ENCODE measurements at regions not wholly inside any gene's neighbourhood (a gene's known extent, or its start where the extent isn't known, plus 50 kb on each side); places are given as distances from the start of the nearest gene placed in this dataset.
"Not testable (repeated sequence)": the region's sequence is repeated elsewhere in the genome, so short reads cannot be mapped to it uniquely, and the experiment has no call there.

DNA sequence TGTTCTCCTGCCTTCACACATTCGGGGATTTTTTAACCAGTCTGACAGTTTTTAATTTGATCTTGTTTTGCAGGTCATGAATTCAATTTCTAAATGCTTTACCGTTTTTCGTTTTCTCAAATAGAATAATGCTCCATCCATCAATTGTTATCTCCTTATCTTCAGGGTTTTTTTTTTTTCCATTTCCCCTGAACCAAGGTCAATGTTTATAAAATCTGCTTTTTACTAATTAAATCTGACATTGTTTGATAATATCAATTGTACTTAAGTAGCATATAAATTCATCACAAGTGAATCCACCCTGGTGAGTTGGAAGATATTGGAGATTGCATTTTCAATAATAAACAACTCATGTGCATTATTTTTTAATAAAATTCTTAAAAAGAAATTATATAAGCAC lies 2004.6 kb upstream of the WWC1 start:
- DNase-seq (ENCODE audit: low read depth in 1 of 2, low spot score in 1 of 2): no peak
- H3K9me3 ChIP-seq (ENCODE audit: low read depth): no peaks in the 10 kb centered on the region
- H3K4me1 ChIP-seq (ENCODE audit: low read depth): no peaks in the 10 kb centered on the region
- TF ChIP-seq, protein P1, sequence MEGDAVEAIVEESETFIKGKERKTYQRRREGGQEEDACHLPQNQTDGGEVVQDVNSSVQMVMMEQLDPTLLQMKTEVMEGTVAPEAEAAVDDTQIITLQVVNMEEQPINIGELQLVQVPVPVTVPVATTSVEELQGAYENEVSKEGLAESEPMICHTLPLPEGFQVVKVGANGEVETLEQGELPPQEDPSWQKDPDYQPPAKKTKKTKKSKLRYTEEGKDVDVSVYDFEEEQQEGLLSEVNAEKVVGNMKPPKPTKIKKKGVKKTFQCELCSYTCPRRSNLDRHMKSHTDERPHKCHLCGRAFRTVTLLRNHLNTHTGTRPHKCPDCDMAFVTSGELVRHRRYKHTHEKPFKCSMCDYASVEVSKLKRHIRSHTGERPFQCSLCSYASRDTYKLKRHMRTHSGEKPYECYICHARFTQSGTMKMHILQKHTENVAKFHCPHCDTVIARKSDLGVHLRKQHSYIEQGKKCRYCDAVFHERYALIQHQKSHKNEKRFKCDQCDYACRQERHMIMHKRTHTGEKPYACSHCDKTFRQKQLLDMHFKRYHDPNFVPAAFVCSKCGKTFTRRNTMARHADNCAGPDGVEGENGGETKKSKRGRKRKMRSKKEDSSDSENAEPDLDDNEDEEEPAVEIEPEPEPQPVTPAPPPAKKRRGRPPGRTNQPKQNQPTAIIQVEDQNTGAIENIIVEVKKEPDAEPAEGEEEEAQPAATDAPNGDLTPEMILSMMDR (IDR thresholded peaks at IDR 0.05; ENCODE audit: low read depth, low read length): no peak
- no peak overlapping the region for H3K4me3 ChIP-seq
- no peaks in the 10 kb centered on the region for H3K27me3 ChIP-seq
- no peak overlapping the region for H3K27ac ChIP-seq
- no peaks in the 10 kb centered on the region for H3K36me3 ChIP-seq

DNA sequence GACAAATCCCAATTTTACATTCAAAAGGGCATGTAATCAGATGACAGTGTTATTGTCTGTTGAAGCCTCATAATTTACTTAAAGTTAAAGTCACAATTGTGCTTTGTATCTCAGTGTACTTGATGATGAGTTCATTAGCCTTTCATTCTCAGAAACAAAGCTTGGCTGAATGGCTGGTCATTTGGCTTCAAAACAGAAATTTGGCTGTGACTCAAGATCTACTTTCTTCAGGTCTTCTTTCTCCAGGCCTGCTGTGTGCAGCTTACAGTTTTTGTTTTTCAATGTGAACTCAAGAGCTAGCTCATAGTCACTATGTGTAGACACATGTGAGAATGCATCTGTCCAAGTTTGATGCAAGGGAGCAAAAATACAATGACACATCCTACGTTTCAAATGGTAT lies 2003.6 kb upstream of the WWC1 start:
- no peaks in the 10 kb centered on the region for H3K9me3 ChIP-seq (ENCODE audit: low read depth)
- no peaks in the 10 kb centered on the region for H3K36me3 ChIP-seq
- no peaks in the 10 kb centered on the region for H3K27me3 ChIP-seq
- TF ChIP-seq, protein P1 (IDR thresholded peaks at IDR 0.05; ENCODE audit: low read depth, low read length): no peak
- no peaks in the 10 kb centered on the region for H3K4me1 ChIP-seq (ENCODE audit: low read depth)
- no peak overlapping the region for H3K27ac ChIP-seq
- no peak overlapping the region for H3K4me3 ChIP-seq
- DNase-seq (ENCODE audit: low read depth in 1 of 2, low spot score in 1 of 2): no peak

DNA sequence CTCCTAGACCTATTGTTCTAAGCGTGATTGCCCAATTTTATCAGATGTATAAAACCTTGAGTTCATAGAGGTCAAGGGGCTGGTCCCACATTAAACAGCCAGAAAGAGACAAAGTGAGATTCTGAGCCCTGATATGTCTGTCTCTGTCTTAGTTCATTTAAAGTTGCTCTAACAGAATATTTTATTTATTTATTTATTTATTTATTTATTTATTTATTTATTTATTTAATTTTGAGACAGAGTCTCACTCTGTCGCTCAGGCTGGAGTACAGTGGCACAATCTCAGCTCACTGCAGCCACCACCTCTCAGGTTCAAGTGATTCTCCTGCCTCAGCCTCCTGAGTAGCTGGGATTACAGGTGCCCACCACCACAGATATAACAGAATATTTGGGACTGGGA lies 1999.6 kb upstream of the WWC1 start:
- not testable (repeated sequence) for H3K27me3 ChIP-seq; H3K4me3 ChIP-seq; H3K4me1 ChIP-seq (ENCODE audit: low read depth); H3K27ac ChIP-seq; H3K9me3 ChIP-seq (ENCODE audit: low read depth); H3K36me3 ChIP-seq; DNase-seq (ENCODE audit: low read depth in 1 of 2, low spot score in 1 of 2)

DNA sequence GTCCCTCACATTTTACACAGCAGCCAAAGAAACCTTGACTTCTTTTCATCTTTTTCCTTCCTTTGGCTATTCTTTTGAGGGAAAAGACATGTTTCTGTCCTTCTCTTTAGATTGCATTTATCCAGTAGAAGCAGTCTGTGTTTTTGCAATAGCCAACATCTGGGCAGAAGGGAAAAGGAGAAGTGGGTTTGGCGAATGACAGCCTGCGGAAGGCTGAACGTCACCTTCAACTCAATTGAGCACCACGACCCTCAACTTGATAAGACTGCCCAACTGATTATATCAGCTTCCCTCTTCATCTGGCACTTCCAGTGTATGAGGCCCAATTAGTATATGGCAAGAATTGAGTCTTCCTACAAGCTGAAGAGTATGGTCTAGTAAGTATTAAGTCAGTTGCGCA lies 1997.6 kb upstream of the WWC1 start:
- Histone ChIP-seq H3K27ac (no peak overlapping the region), H3K4me3 (no peak overlapping the region)
- TF ChIP-seq, protein P1 (IDR thresholded peaks at IDR 0.05; ENCODE audit: low read depth, low read length): no peak

DNA sequence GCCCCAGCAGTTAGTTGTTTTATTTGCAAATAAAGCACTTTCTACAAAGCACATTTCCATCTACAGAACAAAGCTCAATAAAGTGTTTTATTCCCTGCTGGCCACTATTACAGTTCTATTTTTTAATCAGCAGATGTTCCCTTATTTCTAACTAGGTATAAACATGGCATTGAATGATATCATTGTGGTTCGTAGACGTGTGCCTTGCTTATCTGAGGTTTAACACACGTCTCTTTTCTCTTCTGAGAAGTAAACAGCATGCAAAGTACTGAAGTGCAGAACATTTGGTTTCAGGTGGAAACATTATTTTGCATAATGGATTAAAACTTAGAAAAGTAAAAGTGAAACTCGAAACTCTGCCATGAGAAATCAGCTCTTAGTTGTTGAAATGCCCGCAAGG lies 1989.3 kb upstream of the WWC1 start:
- TF ChIP-seq, protein P1 (IDR thresholded peaks at IDR 0.05; ENCODE audit: low read depth, low read length): no peak
- no peak overlapping the region for H3K27ac ChIP-seq
- no peaks in the 10 kb centered on the region for H3K4me1 ChIP-seq (ENCODE audit: low read depth)
- no peak for DNase-seq (ENCODE audit: low read depth in 1 of 2, low spot score in 1 of 2)
- H3K9me3 ChIP-seq (ENCODE audit: low read depth): no peaks in the 10 kb centered on the region
- no peaks in the 10 kb centered on the region for H3K36me3 ChIP-seq
- H3K4me3 ChIP-seq: no peak overlapping the region
- H3K27me3 ChIP-seq: no peaks in the 10 kb centered on the region

More for the DNA sequence above, 1997.6 kb upstream of the WWC1 start:
- H3K36me3 ChIP-seq: no peaks in the 10 kb centered on the region
- H3K27me3 ChIP-seq: no peaks in the 10 kb centered on the region
- H3K4me1 ChIP-seq (ENCODE audit: low read depth): no peaks in the 10 kb centered on the region
- DNase-seq (ENCODE audit: low read depth in 1 of 2, low spot score in 1 of 2): no peak
- H3K9me3 ChIP-seq (ENCODE audit: low read depth): no peaks in the 10 kb centered on the region

DNA sequence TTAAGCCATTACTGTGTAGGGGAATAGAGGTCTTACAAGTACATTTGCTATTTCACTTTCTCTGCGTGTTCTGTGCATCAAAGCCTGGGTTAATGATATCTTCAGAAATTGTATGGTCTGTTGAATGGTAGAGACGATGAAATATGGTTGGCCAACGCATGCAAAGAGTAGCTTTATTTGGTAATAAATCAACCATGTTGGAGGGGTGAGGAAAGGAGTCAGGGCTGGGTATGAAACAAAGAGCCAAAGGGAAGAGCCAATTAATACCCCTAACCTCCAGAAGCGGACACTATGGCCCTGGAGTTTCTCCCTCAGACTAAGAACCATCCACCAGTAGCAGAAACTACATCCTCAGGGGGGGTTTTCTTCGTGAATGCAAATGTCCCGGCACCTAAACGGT lies 1974.0 kb upstream of the WWC1 start:
- TF ChIP-seq, protein P1 (IDR thresholded peaks at IDR 0.05; ENCODE audit: low read depth, low read length): no peak
- Histone ChIP-seq H3K4me1 (ENCODE audit: low read depth) (no peaks in the 10 kb centered on the region), H3K9me3 (ENCODE audit: low read depth) (no peaks in the 10 kb centered on the region), H3K4me3 (no peak overlapping the region), H3K27me3 (no peaks in the 10 kb centered on the region), H3K27ac (no peak overlapping the region), H3K36me3 (no peaks in the 10 kb centered on the region)
- no peak for DNase-seq (ENCODE audit: low read depth in 1 of 2, low spot score in 1 of 2)

Data from cardiac muscle cell (in vitro differentiated cells and primary cell).